NCI-H446 treated with DMSO at 0.1 percent for 48 hours (cell line): ENCODE measurements at regions not wholly inside any gene's neighbourhood (a gene's known extent, or its start where the extent isn't known, plus 50 kb on each side); places are given as distances from the start of the nearest gene placed in this dataset.
"Not testable (repeated sequence)": the region's sequence is repeated elsewhere in the genome, so short reads cannot be mapped to it uniquely, and the experiment has no call there.

Experiments
- DNase-seq: peaks from one replicate; lab custom pipeline; 2025; lab: John Stamatoyannopoulos, UW

- DNase-seq, result no peak
These were observed 253.8 kb upstream of the GBE1 start for GRCh38 chr3:82015241-82015640.

- no peak for DNase-seq
These were observed 251.3 kb upstream of the GBE1 start for GRCh38 chr3:82012775-82013174.

GRCh38 chr3:82011336-82011735, 249.9 kb upstream of the GBE1 start:
- no peak for DNase-seq

- no peak for DNase-seq
These were observed 243.8 kb upstream of the GBE1 start for GRCh38 chr3:82005266-82005665.

- no peak for DNase-seq
These were observed 242.8 kb upstream of the GBE1 start for GRCh38 chr3:82004266-82004665.

- no peak for DNase-seq
These were observed 241.7 kb upstream of the GBE1 start for GRCh38 chr3:82002986-82003642.

GRCh38 chr3:82002491-82002890, 241.0 kb upstream of the GBE1 start:
- peak; percentile 15 for DNase-seq

GRCh38 chr3:82001276-82001923, 240.0 kb upstream of the GBE1 start:
- no peak for DNase-seq

GRCh38 chr3:82000773-82001172, 239.3 kb upstream of the GBE1 start:
- peak; percentile 56 for DNase-seq

- DNase-seq, result no peak
These were observed 238.9 kb upstream of the GBE1 start for GRCh38 chr3:82000350-82000749.

- DNase-seq, result no peak
These were observed 237.5 kb upstream of the GBE1 start for GRCh38 chr3:81998907-81999306.

GRCh38 chr3:81998139-81998755, 236.8 kb upstream of the GBE1 start:
- DNase-seq, result no peak

GRCh38 chr3:81997390-81997789, 235.9 kb upstream of the GBE1 start:
- DNase-seq, result no peak

GRCh38 chr3:81995329-81995728, 233.9 kb upstream of the GBE1 start:
- no peak for DNase-seq

GRCh38 chr3:81989758-81990157, 228.3 kb upstream of the GBE1 start:
- DNase-seq, result no peak

- DNase-seq, result no peak
These were observed 227.8 kb upstream of the GBE1 start for GRCh38 chr3:81989274-81989673.

GRCh38 chr3:81987412-81987811, 226.0 kb upstream of the GBE1 start:
- DNase-seq, result not testable (repeated sequence)

GRCh38 chr3:81985996-81986723, 224.7 kb upstream of the GBE1 start:
- no peak for DNase-seq

- no peak for DNase-seq
These were observed 221.9 kb upstream of the GBE1 start for GRCh38 chr3:81983382-81983781.

- DNase-seq, result no peak
These were observed 219.4 kb upstream of the GBE1 start for GRCh38 chr3:81980596-81981494.

GRCh38 chr3:81974751-81975150, 213.3 kb upstream of the GBE1 start:
- no peak for DNase-seq

GRCh38 chr3:81968658-81969057, 207.2 kb upstream of the GBE1 start:
- DNase-seq, result no peak
